Caco-2 (cell line): ENCODE measurements at regions not wholly inside any gene's neighbourhood (a gene's known extent, or its start where the extent isn't known, plus 50 kb on each side); places are given as distances from the start of the nearest gene placed in this dataset.

Source experiments
- BruUV-seq: library from RNA; stranded (reverse); fragments of 400-500 nt; replicated peaks from 2 replicates; lab custom pipeline; 2021; lab: Mats Ljungman, UMichigan
- CTCF ChIA-PET: fragments of 300-600 bp; sonication (Branson Sonifier 250); formaldehyde crosslinking; loops from one replicate; lab custom pipeline; 2022; ENCODE audit warnings: antibody characterized with exemption; lab: Charles Lee
- POLR2A ChIA-PET: fragments of 300-600 bp; sonication (Branson Sonifier 250); formaldehyde crosslinking; loops from one replicate; lab custom pipeline; 2022; ENCODE audit warnings: antibody characterized with exemption; lab: Charles Lee
- DNase-seq, 2 experiments: peaks; one replicate each; pipeline versions ENCODE4 v3.0.0 to v3.0.0-alpha.2; 2020 to 2022
- H3K27me3 ChIP-seq: replicated peaks from 2 replicates; pipeline ENCODE4 v1.6.0; 2011; ENCODE audit warnings: low read length; ENCODE audit not compliant: control insufficient read depth, insufficient read depth
- H3K36me3 ChIP-seq: 2 replicates; pipeline ENCODE4 v1.5.1; 2011; ENCODE audit warnings: low read length; ENCODE audit not compliant: control insufficient read depth, insufficient read depth
- H3K4me1 ChIP-seq: fragments of 250-450 bp; sonication (Bioruptor Pico); 2 replicates; pipeline ENCODE4 v1.5.1; 2020; ENCODE audit warnings: mild to moderate bottlenecking
- H3K4me3 ChIP-seq: 2 replicates; pipeline ENCODE4 v1.5.1; 2011; ENCODE audit warnings: low read depth, mild to moderate bottlenecking, control low read depth, low read length
- H3K9me3 ChIP-seq: fragments of 250-450 bp; sonication (Bioruptor Pico); 2 replicates; pipeline ENCODE4 v1.5.1; 2020; ENCODE audit warnings: mild to moderate bottlenecking, moderate library complexity
- H3K27ac Mint-ChIP-seq: one replicate; pipeline ENCODE4 v1.8.0; 2022; ENCODE audit warnings: mixed read lengths; ENCODE audit not compliant: unreplicated experiment
- H3K27me3 Mint-ChIP-seq: one replicate; pipeline ENCODE4 v1.8.0; 2022; ENCODE audit warnings: mixed read lengths; ENCODE audit not compliant: insufficient read depth, unreplicated experiment
- H3K36me3 Mint-ChIP-seq: one replicate; pipeline ENCODE4 v1.8.0; 2022; ENCODE audit warnings: mild to moderate bottlenecking, mixed read lengths; ENCODE audit not compliant: insufficient read depth, unreplicated experiment
- H3K4me1 Mint-ChIP-seq: one replicate; pipeline ENCODE4 v1.8.0; 2022; ENCODE audit warnings: low read depth, mixed read lengths; ENCODE audit not compliant: unreplicated experiment
- H3K4me3 Mint-ChIP-seq: one replicate; pipeline ENCODE4 v1.8.0; 2022; ENCODE audit warnings: mild to moderate bottlenecking, moderate library complexity, mixed read lengths; ENCODE audit not compliant: unreplicated experiment
- H3K9me3 Mint-ChIP-seq: one replicate; pipeline ENCODE4 v1.8.0; 2022; ENCODE audit warnings: mixed read lengths; ENCODE audit not compliant: unreplicated experiment
- CTCF ChIP-seq, 2 experiments: fragments of 200-600 bp in 1 of 2; IDR thresholded peaks; 1 replicate in 1 of 2; 2 replicates in 1 of 2; pipeline versions ENCODE4 v1.5.1 to v1.8.0; 2011 to 2022; ENCODE audit warnings: antibody characterized with exemption in 1 of 2, control low read depth in 1 of 2, inconsistent platforms in 1 of 2, low read depth in 1 of 2, low read length in 1 of 2, mild to moderate bottlenecking in 1 of 2, moderate library complexity in 1 of 2; ENCODE audit not compliant: insufficient read depth in 1 of 2, severe bottlenecking in 1 of 2, unreplicated experiment in 1 of 2
- intact Hi-C: fragments of 100-400 bp; cut with micrococcal nuclease; formaldehyde crosslinking; loops from one replicate; pipeline ENCODE4 v1.10.0; 2022; ENCODE audit not compliant: unreplicated experiment

GRCh38 chr5:115387816-115388215, 91.4 kb upstream of the CCDC112 start:
- DNase-seq = no peak
- Histone ChIP-seq H3K27me3 (0 out of 2 replicates have a peak, but pooled peaks cover 1% of the 10 kb centered on the region), H3K9me3 (no peaks in the 10 kb centered on the region), H3K4me1 (no peaks in the 10 kb centered on the region), H3K36me3 (no peaks in the 10 kb centered on the region), H3K4me3 (no peak overlapping the region)
- Mint-ChIP-seq H3K9me3 (no peaks in the 10 kb centered on the region), H3K27ac (no peak overlapping the region), H3K4me1 (no peaks in the 10 kb centered on the region), H3K27me3 (peaks cover 2% of the 10 kb centered on the region), H3K36me3 (peaks cover 4% of the 10 kb centered on the region), H3K4me3 (no peak overlapping the region)
- ChIA-PET POLR2A (no interaction called here), CTCF (no interaction called here)
- BruUV-seq = no TSS peak
- intact Hi-C loops = no loop called here
- no peak for TF ChIP-seq CTCF (IDR thresholded peaks at IDR 0.05; ENCODE audit: insufficient read depth in 1 of 2, low read depth in 1 of 2, low read length in 1 of 2, severe bottlenecking in 1 of 2, unreplicated experiment in 1 of 2)

DNA sequence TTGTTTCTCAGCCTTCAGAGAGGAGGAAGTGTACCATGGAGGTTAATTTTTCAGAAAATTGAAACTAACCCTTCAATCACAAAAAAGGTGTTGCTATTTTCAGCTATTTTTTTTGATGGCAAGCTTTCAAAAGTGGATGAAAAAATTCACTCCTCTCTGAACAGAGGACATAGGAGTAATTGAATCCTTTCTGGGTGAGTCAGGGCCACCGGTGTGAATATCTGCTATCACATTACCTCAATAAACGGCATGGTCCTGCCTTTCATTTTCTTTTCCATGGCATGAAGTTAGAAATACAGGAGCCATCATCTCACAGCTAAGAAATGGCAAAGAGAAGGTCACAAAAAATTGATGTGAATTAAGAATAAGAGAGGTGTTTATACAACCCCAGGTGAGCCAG, 90.2 kb upstream of the CCDC112 start:
- Histone ChIP-seq H3K27me3 (0 out of 2 replicates have a peak, but pooled peaks cover 1% of the 10 kb centered on the region), H3K4me1 (no peaks in the 10 kb centered on the region), H3K4me3 (no peak overlapping the region), H3K36me3 (no peaks in the 10 kb centered on the region), H3K9me3 (no peaks in the 10 kb centered on the region)
- no peak for DNase-seq
- Mint-ChIP-seq H3K27me3 (peaks cover 2% of the 10 kb centered on the region), H3K4me3 (no peak overlapping the region), H3K4me1 (no peaks in the 10 kb centered on the region), H3K36me3 (peaks cover 4% of the 10 kb centered on the region), H3K9me3 (no peaks in the 10 kb centered on the region), H3K27ac (no peak overlapping the region)
- TF ChIP-seq CTCF (IDR thresholded peaks at IDR 0.05; ENCODE audit: insufficient read depth in 1 of 2, low read depth in 1 of 2, low read length in 1 of 2, severe bottlenecking in 1 of 2, unreplicated experiment in 1 of 2) = no peak
- intact Hi-C loops = no loop called here
- BruUV-seq = no TSS peak
- ChIA-PET POLR2A (no interaction called here), CTCF (no interaction called here)

DNA sequence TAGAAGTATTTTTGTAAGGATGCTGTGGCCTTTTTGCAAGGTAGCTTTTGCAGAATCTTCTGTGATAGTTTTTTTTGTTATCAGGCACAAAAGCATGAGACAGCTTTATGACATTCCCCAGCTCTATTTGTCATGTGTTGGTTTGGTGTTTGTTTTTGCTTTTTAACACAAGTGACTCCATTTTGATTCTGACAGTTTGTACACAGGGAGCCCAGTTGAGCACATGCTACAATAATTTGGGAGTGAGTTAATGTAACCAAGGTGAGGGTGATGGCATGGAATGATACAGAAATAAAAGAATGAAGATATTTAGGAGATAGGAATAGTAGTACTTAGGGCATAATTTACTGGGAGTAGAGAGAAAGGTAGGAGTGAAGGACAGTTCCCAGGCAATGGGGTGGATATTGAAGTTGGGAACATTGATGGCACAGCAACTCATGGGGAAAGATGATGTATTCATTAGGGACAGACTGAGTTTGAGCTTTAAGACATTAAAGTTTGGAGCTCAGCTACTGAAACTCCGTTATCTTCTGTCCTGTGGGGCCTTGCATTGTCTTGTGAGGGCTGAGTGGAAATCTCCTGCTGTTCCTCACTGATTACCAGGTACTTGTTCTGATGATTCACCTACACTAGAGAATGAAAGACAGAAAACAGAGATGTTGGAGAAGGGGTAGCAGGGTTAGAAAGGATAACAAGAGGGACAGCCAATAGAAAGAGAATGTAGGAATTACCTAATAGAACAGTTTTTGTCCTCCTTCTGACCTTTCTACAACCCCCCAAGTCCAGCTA, 88.3 kb upstream of the CCDC112 start:
- POLR2A ChIA-PET = no interaction called here
- Histone ChIP-seq H3K4me3 (no peak overlapping the region), H3K4me1 (no peaks in the 10 kb centered on the region), H3K36me3 (no peaks in the 10 kb centered on the region), H3K9me3 (no peaks in the 10 kb centered on the region), H3K27me3 (0 out of 2 replicates have a peak, but pooled peaks cover 1% of the 10 kb centered on the region)
- DNase-seq = no peak
- Mint-ChIP-seq H3K27me3 (peaks cover 2% of the 10 kb centered on the region), H3K36me3 (peaks cover 3% of the 10 kb centered on the region), H3K4me1 (no peaks in the 10 kb centered on the region), H3K9me3 (no peaks in the 10 kb centered on the region), H3K27ac (no peak overlapping the region), H3K4me3 (no peak overlapping the region)
- no peak for TF ChIP-seq CTCF (IDR thresholded peaks at IDR 0.05; ENCODE audit: insufficient read depth in 1 of 2, low read depth in 1 of 2, low read length in 1 of 2, severe bottlenecking in 1 of 2, unreplicated experiment in 1 of 2)
- intact Hi-C loops = no loop called here
- BruUV-seq = no TSS peak
- CTCF ChIA-PET = no interaction called here
